HepG2 (cell line): ENCODE measurements at regions not wholly inside any gene's neighbourhood (a gene's known extent, or its start where the extent isn't known, plus 50 kb on each side); places are given as distances from the start of the nearest gene placed in this dataset.

Experiments
- ATAC-seq: fragments of 200-7000 bp; cut with Tn5 transposase; 3 replicates; pipeline ENCODE4 v1.9.1; 2020; ENCODE audit warnings: mild to moderate bottlenecking, moderate library complexity
- BruUV-seq: library from RNA; stranded (reverse); fragments of 400-500 nt; replicated peaks from 2 replicates; lab custom pipeline; 2021; lab: Mats Ljungman, UMichigan
- CTCF ChIA-PET: fragments of 300-600 bp; formaldehyde crosslinking; extraction: SDS; loops from one replicate; lab custom pipeline; 2021; ENCODE audit warnings: low total read pairs, inconsistent platforms, low intra/inter-chr PET ratio; lab: Yijun Ruan, JAX
- POLR2A ChIA-PET: fragments of 350-600 bp; sonication (Branson Sonifier 250); formaldehyde crosslinking; loops from one replicate; lab custom pipeline; 2020; ENCODE audit warnings: antibody characterized with exemption, inconsistent platforms; lab: Yijun Ruan, JAX
- DNase-seq: peaks from one replicate; pipeline ENCODE4 v3.0.0-alpha.2; 2015; ENCODE audit warnings: low spot score
- FAIRE-seq: peaks from 3 replicates; lab custom pipeline; 2011; peaks lifted over from hg19 to GRCh38; lab: Jason Lieb, UNC
- H2AFZ ChIP-seq: one replicate; pipeline ENCODE4 v1.6.1; 2011; ENCODE audit warnings: low read length, inconsistent platforms
- H3K27ac ChIP-seq: fragments of 300-600 bp; 3 replicates; pipeline ENCODE4 v1.8.0; 2011; ENCODE audit warnings: mixed run types, mild to moderate bottlenecking, mixed read lengths, low read length, inconsistent platforms; ENCODE audit not compliant: insufficient read depth; ENCODE audit errors: extremely low read length
- H3K27me3 ChIP-seq, 2 experiments: fragments of 200-600 bp in 1 of 2; 2 replicates in 1 of 2; 3 replicates in 1 of 2; pipeline versions ENCODE4 v1.6.0 to v1.8.0; 2011; ENCODE audit warnings: low read length in 2 of 2, mild to moderate bottlenecking in 2 of 2, moderate library complexity in 2 of 2, inconsistent platforms in 1 of 2; ENCODE audit not compliant: insufficient read depth in 2 of 2, control insufficient read depth in 1 of 2
- H3K36me3 ChIP-seq, 2 experiments: fragments of 200-600 bp in 1 of 2; replicated peaks in 1 of 2; 2 replicates in 1 of 2; 3 replicates in 1 of 2; pipeline versions ENCODE4 v1.5.1 to v1.8.0; 2011; ENCODE audit warnings: low read length in 2 of 2, inconsistent platforms in 1 of 2; ENCODE audit not compliant: insufficient read depth in 2 of 2, control insufficient read depth in 1 of 2
- H3K4me1 ChIP-seq: 2 replicates; pipeline ENCODE4 v1.5.1; 2012; ENCODE audit warnings: low read length, inconsistent platforms; ENCODE audit not compliant: insufficient read depth
- H3K4me2 ChIP-seq: 2 replicates; pipeline ENCODE4 v1.6.0; 2011; ENCODE audit warnings: low read depth, low read length, inconsistent platforms
- H3K4me3 ChIP-seq, 3 experiments: fragments of 200-600 bp in 1 of 3; sonication (generic), shearing (Covaris generic) in 1 of 3; replicated peaks in 1 of 3; 2 replicates each; pipeline ENCODE4 v1.5.1; 2011 to 2016; ENCODE audit warnings: low read length in 3 of 3, inconsistent platforms in 2 of 3, low read depth in 2 of 3, mild to moderate bottlenecking in 2 of 3, control low read depth in 1 of 3, mixed read lengths in 1 of 3; ENCODE audit not compliant: insufficient read depth in 1 of 3
- H3K79me2 ChIP-seq: one replicate; pipeline ENCODE4 v1.6.1; 2011; ENCODE audit warnings: low read length, inconsistent platforms; ENCODE audit not compliant: insufficient read depth
- H3K9ac ChIP-seq: 2 replicates; pipeline ENCODE4 v1.6.0; 2011; ENCODE audit warnings: mild to moderate bottlenecking, low read depth, low read length, inconsistent platforms; ENCODE audit not compliant: insufficient read depth
- H3K9me3 ChIP-seq: 2 replicates; pipeline ENCODE4 v1.5.1; 2012; ENCODE audit warnings: mild to moderate bottlenecking, low read length
- H4K20me1 ChIP-seq: 2 replicates; pipeline ENCODE4 v1.6.0; 2011; ENCODE audit warnings: inconsistent platforms, mild to moderate bottlenecking, low read length, moderate library complexity; ENCODE audit not compliant: insufficient read depth
- E2F1 ChIP-seq: sonication (generic); formaldehyde crosslinking; IDR thresholded peaks from 2 replicates; pipeline ENCODE4 v1.5.0; 2020; ENCODE audit warnings: missing genetic modification reagents
- FIP1L1 ChIP-seq: fragments of 200-400 bp; formaldehyde crosslinking; IDR thresholded peaks from 2 replicates; pipeline ENCODE4 v1.6.1; 2018; ENCODE audit warnings: low read depth, mild to moderate bottlenecking, low read length, moderate library complexity, borderline replicate concordance; ENCODE audit not compliant: insufficient read depth
- MAZ ChIP-seq, 2 experiments: sonication (generic) in 1 of 2; formaldehyde crosslinking in 1 of 2; IDR thresholded peaks; 2 replicates each; pipeline versions ENCODE4 v1.5.0 to v1.6.1; 2012 to 2020; ENCODE audit warnings: low read depth in 2 of 2, mild to moderate bottlenecking in 2 of 2, borderline replicate concordance in 1 of 2, improper control_type of control experiment in 1 of 2, low read length in 1 of 2, missing genetic modification reagents in 1 of 2, moderate library complexity in 1 of 2
- MTF2 ChIP-seq: sonication (generic); formaldehyde crosslinking; IDR thresholded peaks from 2 replicates; pipeline ENCODE4 v1.5.0; 2020; ENCODE audit warnings: missing genetic modification reagents, borderline replicate concordance
- SNAPC2 ChIP-seq: sonication (generic); formaldehyde crosslinking; IDR thresholded peaks from 2 replicates; pipeline ENCODE4 v1.8.1; 2022; ENCODE audit warnings: mild to moderate bottlenecking, missing genetic modification reagents
- TBL1XR1 ChIP-seq: fragments of 150-350 bp; IDR thresholded peaks from 2 replicates; pipeline ENCODE4 v1.6.1; 2014; ENCODE audit warnings: borderline replicate concordance, low read length; ENCODE audit not compliant: partially characterized antibody
- TBX3 ChIP-seq: fragments of 450-650 bp; IDR thresholded peaks from 2 replicates; pipeline ENCODE4 v1.6.1; 2017; ENCODE audit warnings: antibody characterized with exemption, mild to moderate bottlenecking, inconsistent platforms, borderline replicate concordance
- ZFP82 ChIP-seq: sonication (generic); formaldehyde crosslinking; IDR thresholded peaks from 2 replicates; pipeline ENCODE4 v1.5.1; 2020; ENCODE audit warnings: mild to moderate bottlenecking, missing genetic modification reagents, borderline replicate concordance
- ZMYM2 ChIP-seq: sonication (generic); formaldehyde crosslinking; IDR thresholded peaks from 2 replicates; pipeline ENCODE4 v1.8.0; 2022; ENCODE audit warnings: mild to moderate bottlenecking, missing genetic modification reagents
- ZNF235 ChIP-seq: sonication (generic); formaldehyde crosslinking; IDR thresholded peaks from 2 replicates; pipeline ENCODE4 v1.8.1; 2023; ENCODE audit warnings: mild to moderate bottlenecking, missing genetic modification reagents, borderline replicate concordance
- WGBS: methylation state at CpG from one replicate; pipeline ENCODE4 v1.1.6; 2017; ENCODE audit warnings: low lambda C conversion rate; 5-methylcytosine and 5-hydroxymethylcytosine counted together
- in situ Hi-C: cut with HindIII; loops from 2 replicates; pipeline ENCODE4 v1.10.0; 2017; ENCODE audit warnings: low pct_unique_long_range_greater_than_20kb; ENCODE audit not compliant: extremely low pct_ligation_motif_present
- intact Hi-C: fragments of 100-400 bp; cut with micrococcal nuclease; formaldehyde crosslinking; loops from one replicate; pipeline ENCODE4 v1.10.0; 2022; ENCODE audit not compliant: unreplicated experiment
- TF ChIP-seq, protein P1 (sequence below): IDR thresholded peaks from 2 replicates; pipeline ENCODE4 v1.6.1; 2012; ENCODE audit warnings: low read depth, low read length, improper control_type of control experiment
- TF ChIP-seq, protein P2 (sequence below): sonication (generic); formaldehyde crosslinking; IDR thresholded peaks from 2 replicates; pipeline ENCODE4 v1.4.0; 2020; ENCODE audit warnings: mild to moderate bottlenecking, low read depth, missing genetic modification reagents

DNA sequence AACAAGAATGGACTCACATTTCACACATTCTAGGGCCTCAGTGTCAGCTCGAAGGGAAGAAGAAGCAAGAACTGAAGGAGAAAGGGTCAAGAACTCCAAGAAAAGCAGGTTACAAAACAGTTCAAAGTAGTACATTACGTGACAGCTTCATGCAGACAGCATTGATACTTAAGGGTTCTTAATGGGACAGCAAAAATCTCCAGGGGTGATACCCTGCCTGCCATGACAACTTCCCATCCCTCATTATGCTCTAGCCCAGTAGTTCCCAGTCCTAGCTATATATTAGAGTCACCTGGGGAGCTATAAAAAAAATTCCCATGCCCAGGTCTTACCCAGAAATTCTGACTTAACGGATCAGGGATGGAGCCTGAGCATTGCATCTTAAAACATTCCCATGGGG lies 51.2 kb upstream of the PROX1 start:
- H3K27ac ChIP-seq = no peak overlapping the region
- WGBS = 90% methylated on average over 3 of the region's 3 CpGs
- CTCF ChIA-PET = no interaction called here
- DNase-seq = no peak
- TF ChIP-seq MTF2 (CRISPR knock-in tag) = no peak
- TF ChIP-seq, protein P1, sequence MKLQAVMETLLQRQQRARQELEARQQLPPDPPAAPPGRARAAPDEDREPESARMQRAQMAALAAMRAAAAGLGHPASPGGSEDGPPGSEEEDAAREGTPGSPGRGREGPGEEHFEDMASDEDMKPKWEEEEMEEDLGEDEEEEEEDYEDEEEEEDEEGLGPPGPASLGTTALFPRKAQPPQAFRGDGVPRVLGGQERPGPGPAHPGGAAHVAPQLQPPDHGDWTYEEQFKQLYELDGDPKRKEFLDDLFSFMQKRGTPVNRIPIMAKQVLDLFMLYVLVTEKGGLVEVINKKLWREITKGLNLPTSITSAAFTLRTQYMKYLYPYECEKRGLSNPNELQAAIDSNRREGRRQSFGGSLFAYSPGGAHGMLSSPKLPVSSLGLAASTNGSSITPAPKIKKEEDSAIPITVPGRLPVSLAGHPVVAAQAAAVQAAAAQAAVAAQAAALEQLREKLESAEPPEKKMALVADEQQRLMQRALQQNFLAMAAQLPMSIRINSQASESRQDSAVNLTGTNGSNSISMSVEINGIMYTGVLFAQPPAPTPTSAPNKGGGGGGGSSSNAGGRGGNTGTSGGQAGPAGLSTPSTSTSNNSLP = no peak
- TF ChIP-seq ZNF235 (CRISPR knock-in tag) = no peak
- TF ChIP-seq FIP1L1 = no peak
- TF ChIP-seq ZMYM2 (CRISPR knock-in tag) = no peak
- no peak for TF ChIP-seq TBL1XR1
- TF ChIP-seq, protein P2, sequence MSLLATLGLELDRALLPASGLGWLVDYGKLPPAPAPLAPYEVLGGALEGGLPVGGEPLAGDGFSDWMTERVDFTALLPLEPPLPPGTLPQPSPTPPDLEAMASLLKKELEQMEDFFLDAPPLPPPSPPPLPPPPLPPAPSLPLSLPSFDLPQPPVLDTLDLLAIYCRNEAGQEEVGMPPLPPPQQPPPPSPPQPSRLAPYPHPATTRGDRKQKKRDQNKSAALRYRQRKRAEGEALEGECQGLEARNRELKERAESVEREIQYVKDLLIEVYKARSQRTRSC (CRISPR knock-in tag) = no peak
- no peak for TF ChIP-seq ZFP82 (CRISPR knock-in tag)
- no peak for TF ChIP-seq E2F1
- TF ChIP-seq TBX3 = no peak
- TF ChIP-seq SNAPC2 (CRISPR knock-in tag) = no peak
- TF ChIP-seq MAZ (IDR thresholded peaks at IDR 0.05; ENCODE audit: borderline replicate concordance, low read depth, low read length) = no peak
- TF ChIP-seq MAZ (CRISPR knock-in tag; IDR thresholded peaks at IDR 0.05; ENCODE audit: low read depth) = no peak
- no peak for ATAC-seq
- H3K4me3 ChIP-seq = no peak overlapping the region
- no peak for FAIRE-seq
- peaks cover 6% of the 10 kb centered on the region for H3K9me3 ChIP-seq
- H3K9ac ChIP-seq = no peak overlapping the region
- no peak overlapping the region for H2AFZ ChIP-seq
- no peaks in the 10 kb centered on the region for H4K20me1 ChIP-seq
- H3K36me3 ChIP-seq = no peaks in the 10 kb centered on the region
- peaks cover 23% of the 10 kb centered on the region for H3K4me1 ChIP-seq
- in situ Hi-C loops (no loop called here), intact Hi-C loops (no loop called here)
- POLR2A ChIA-PET = no interaction called here
- H3K79me2 ChIP-seq = no peaks in the 10 kb centered on the region
- no TSS peak for BruUV-seq
- no peaks in the 10 kb centered on the region for H3K27me3 ChIP-seq
- H3K4me2 ChIP-seq = no peak overlapping the region
